ENCODE measurements at regions not wholly inside any gene's neighbourhood (a gene's known extent, or its start where the extent isn't known, plus 50 kb on each side); places are given as distances from the start of the nearest gene placed in this dataset.

- TF ChIP-seq ZFX (IDR thresholded peaks at IDR 0.05), result no peak
- no peak; the same call in 1 of the 2 replicates for TF ChIP-seq CTCF (conservative IDR thresholded peaks at IDR 0.05)
These were observed 129.3 kb upstream of the TPM1 start for GRCh38 chr15:62913246-62913645.
